ENCODE measurements at regions not wholly inside any gene's neighbourhood (a gene's known extent, or its start where the extent isn't known, plus 50 kb on each side); places are given as distances from the start of the nearest gene placed in this dataset.
A peak's percentile ranks its signal among the peaks of the same experiment; 100 is the strongest.

GRCh38 chr13:44231786-44232516 is 141.7 kb upstream of the SERP2 start:
- DNase-seq (ENCODE audit: low read depth in 2 of 2) = peak; percentile 90 to 99
- TF ChIP-seq CTCF (IDR thresholded peaks at IDR 0.05; ENCODE audit: low read depth, low read length) = peak; percentile 13
- H3K4me3 ChIP-seq (replicated peaks in 1 of 2; ENCODE audit: low read depth in 2 of 2, low read length in 2 of 2) = no peak overlapping the region

- DNase-seq (ENCODE audit: low read depth in 2 of 2) = no peak
- H3K4me3 ChIP-seq (replicated peaks in 1 of 2; ENCODE audit: low read depth in 2 of 2, low read length in 2 of 2) = no peak overlapping the region
- TF ChIP-seq CTCF (IDR thresholded peaks at IDR 0.05; ENCODE audit: low read depth, low read length) = no peak
Observed at GRCh38 chr13:44232774-44233173, 140.8 kb upstream of the SERP2 start.

- H3K4me3 ChIP-seq (replicated peaks in 1 of 2; ENCODE audit: low read depth in 2 of 2, low read length in 2 of 2) = no peak overlapping the region
- TF ChIP-seq CTCF (IDR thresholded peaks at IDR 0.05; ENCODE audit: low read depth, low read length) = no peak
- peak in 1 of 2 donors; percentile 42 for DNase-seq (ENCODE audit: low read depth in 2 of 2)
Observed at GRCh38 chr13:44234566-44234965, 139.1 kb upstream of the SERP2 start.

- peak; percentile 46 to 68 for DNase-seq (ENCODE audit: low read depth in 2 of 2)
- H3K4me3 ChIP-seq (replicated peaks in 1 of 2; ENCODE audit: low read depth in 2 of 2, low read length in 2 of 2) = no peak overlapping the region
- no peak for TF ChIP-seq CTCF (IDR thresholded peaks at IDR 0.05; ENCODE audit: low read depth, low read length)
Observed at GRCh38 chr13:44236370-44236769, 137.3 kb upstream of the SERP2 start.

GRCh38 chr13:44236801-44237207 is 136.8 kb upstream of the SERP2 start:
- no peak overlapping the region for H3K4me3 ChIP-seq (replicated peaks in 1 of 2; ENCODE audit: low read depth in 2 of 2, low read length in 2 of 2)
- no peak for DNase-seq (ENCODE audit: low read depth in 2 of 2)
- TF ChIP-seq CTCF (IDR thresholded peaks at IDR 0.05; ENCODE audit: low read depth, low read length) = no peak

- no peak for TF ChIP-seq CTCF (IDR thresholded peaks at IDR 0.05; ENCODE audit: low read depth, low read length)
- no peak overlapping the region for H3K4me3 ChIP-seq (replicated peaks in 1 of 2; ENCODE audit: low read depth in 2 of 2, low read length in 2 of 2)
- DNase-seq (ENCODE audit: low read depth in 2 of 2) = peak; percentile 97 to 99
Observed at GRCh38 chr13:44237276-44237767, 136.3 kb upstream of the SERP2 start.

Data from cardiac fibroblast (primary cell).